Stomach smooth muscle (tissue), 2 donors: ENCODE measurements at regions not wholly inside any gene's neighbourhood (a gene's known extent, or its start where the extent isn't known, plus 50 kb on each side); places are given as distances from the start of the nearest gene placed in this dataset.

Experiments used
- H3K27ac ChIP-seq: one replicate; pipeline ENCODE4 v1.7.0; 2013; ENCODE audit warnings: mild to moderate bottlenecking, low read length, inconsistent platforms
- H3K27me3 ChIP-seq, 2 donors: one replicate each; pipeline ENCODE4 v1.7.0; 2013; ENCODE audit warnings: low read length in 2 of 2; ENCODE audit not compliant: insufficient read depth in 2 of 2, control insufficient read depth in 1 of 2
- H3K36me3 ChIP-seq, 2 donors: one replicate each; pipeline ENCODE4 v1.7.0; 2013; ENCODE audit warnings: low read length in 2 of 2; ENCODE audit not compliant: control insufficient read depth in 2 of 2, insufficient read depth in 2 of 2
- H3K4me1 ChIP-seq: one replicate; pipeline ENCODE4 v1.7.0; 2013; ENCODE audit warnings: low read length; ENCODE audit not compliant: control insufficient read depth, insufficient read depth
- H3K4me3 ChIP-seq, 2 donors: one replicate each; pipeline ENCODE4 v1.7.0; 2013; ENCODE audit warnings: low read length in 2 of 2
- H3K9ac ChIP-seq, 2 donors: one replicate each; pipeline ENCODE4 v1.7.0; 2013; ENCODE audit warnings: low read length in 2 of 2, mild to moderate bottlenecking in 1 of 2
- H3K9me3 ChIP-seq, 2 donors: one replicate each; pipeline ENCODE4 v1.7.0; 2013; ENCODE audit warnings: low read length in 2 of 2; ENCODE audit not compliant: control insufficient read depth in 2 of 2
- donor health status: healthy.
- donor health status: Pancreatic carcinoma.

DNA sequence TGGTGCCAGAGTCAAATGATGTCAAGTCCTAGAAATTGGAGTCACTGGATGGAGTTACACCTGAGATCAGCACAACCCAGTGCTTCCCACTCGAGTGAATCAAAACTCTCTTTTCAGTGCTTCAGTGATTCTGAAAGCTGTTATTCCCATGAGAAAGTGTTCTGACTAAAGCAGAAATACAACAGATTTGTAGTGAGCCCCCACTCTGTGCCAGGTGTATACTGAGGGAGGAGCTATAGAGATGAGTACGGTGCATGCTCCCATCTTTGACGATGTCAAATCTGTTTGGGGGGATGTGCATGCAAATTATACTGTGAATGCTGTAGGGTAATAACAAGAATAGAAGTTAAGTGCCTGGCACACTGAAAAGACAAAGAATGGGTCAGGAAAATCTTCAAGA is 330.2 kb downstream of the HS3ST1 start:
- Histone ChIP-seq H3K4me1 (no peaks in the 10 kb centered on the region), H3K9ac (no peak overlapping the region), H3K27ac (no peak overlapping the region), H3K4me3 (no peak overlapping the region), H3K27me3 (no peaks in the 10 kb centered on the region), H3K9me3 (no peaks in the 10 kb centered on the region), H3K36me3 (no peaks in the 10 kb centered on the region)

DNA sequence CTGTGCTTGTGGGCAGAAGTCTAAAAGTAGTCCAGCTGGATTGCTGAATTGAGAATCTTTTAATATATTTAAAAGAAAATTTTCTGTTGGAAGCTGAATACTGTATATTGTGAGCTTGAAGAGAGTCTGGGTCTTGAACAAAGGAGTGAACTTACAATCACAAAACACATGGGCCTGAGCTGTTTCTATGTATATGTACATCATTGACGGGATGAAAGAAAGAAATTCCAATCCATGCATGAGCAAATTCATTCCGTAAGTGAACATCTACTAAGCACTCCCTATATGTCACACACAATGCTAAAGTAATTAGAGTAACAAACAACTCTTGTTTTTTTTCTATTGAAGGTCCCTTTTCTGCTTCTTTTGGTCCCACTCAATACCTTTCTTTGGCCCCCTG is 331.0 kb downstream of the HS3ST1 start:
- no peaks in the 10 kb centered on the region for H3K27me3 ChIP-seq
- H3K4me1 ChIP-seq = no peaks in the 10 kb centered on the region
- H3K36me3 ChIP-seq = no peaks in the 10 kb centered on the region
- H3K27ac ChIP-seq = no peak overlapping the region
- H3K4me3 ChIP-seq = no peak overlapping the region
- H3K9ac ChIP-seq = no peak overlapping the region
- H3K9me3 ChIP-seq = no peaks in the 10 kb centered on the region

DNA sequence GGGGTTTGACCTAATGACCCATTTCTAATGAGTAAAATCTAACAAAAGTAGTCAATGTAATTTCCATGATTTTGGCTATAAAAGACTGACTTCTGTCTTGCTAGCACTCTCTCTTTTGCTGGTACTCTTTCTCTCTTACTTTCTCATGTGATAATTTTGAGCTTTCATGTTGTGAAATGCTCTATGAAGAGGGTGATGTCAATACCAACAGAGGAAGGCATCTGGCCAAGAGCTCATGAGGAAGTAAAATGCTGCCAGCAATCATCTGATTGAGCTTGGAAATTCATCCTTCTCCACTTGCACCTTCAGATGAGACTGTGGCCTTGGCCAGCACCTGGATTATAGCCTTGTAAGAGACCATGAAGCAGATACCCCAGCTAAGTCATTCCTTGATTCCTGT is 347.7 kb downstream of the HS3ST1 start:
- Histone ChIP-seq H3K36me3 (no peaks in the 10 kb centered on the region), H3K9me3 (peaks cover 0 to 2% of the 10 kb centered on the region in 2 donors), H3K9ac (no peak overlapping the region), H3K4me3 (no peak overlapping the region), H3K27me3 (no peaks in the 10 kb centered on the region), H3K27ac (no peak overlapping the region), H3K4me1 (no peaks in the 10 kb centered on the region)

DNA sequence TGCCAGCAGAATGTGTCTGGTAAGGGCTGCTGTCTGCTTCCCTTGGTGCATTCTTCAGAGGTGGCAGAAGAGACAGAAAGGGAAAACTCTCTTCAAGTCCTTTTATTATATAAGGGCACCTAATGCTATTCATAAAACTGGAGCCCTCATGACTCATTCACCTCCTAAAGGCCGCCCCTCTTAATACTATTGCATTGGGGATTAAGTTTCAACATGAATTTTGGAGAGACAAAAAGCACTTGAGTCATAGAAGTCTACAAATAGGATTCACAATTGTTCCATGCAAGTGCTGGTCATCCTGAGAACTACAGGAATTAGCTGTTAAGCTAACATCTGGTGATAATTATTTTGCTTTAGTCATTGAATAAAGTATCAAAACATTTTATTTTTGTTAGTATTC is 349.5 kb downstream of the HS3ST1 start:
- H3K9me3 ChIP-seq = peaks cover 0 to 2% of the 10 kb centered on the region in 2 donors
- no peaks in the 10 kb centered on the region for H3K36me3 ChIP-seq
- no peak overlapping the region for H3K9ac ChIP-seq
- no peaks in the 10 kb centered on the region for H3K27me3 ChIP-seq
- no peaks in the 10 kb centered on the region for H3K4me1 ChIP-seq
- H3K4me3 ChIP-seq = no peak overlapping the region
- H3K27ac ChIP-seq = no peak overlapping the region

DNA sequence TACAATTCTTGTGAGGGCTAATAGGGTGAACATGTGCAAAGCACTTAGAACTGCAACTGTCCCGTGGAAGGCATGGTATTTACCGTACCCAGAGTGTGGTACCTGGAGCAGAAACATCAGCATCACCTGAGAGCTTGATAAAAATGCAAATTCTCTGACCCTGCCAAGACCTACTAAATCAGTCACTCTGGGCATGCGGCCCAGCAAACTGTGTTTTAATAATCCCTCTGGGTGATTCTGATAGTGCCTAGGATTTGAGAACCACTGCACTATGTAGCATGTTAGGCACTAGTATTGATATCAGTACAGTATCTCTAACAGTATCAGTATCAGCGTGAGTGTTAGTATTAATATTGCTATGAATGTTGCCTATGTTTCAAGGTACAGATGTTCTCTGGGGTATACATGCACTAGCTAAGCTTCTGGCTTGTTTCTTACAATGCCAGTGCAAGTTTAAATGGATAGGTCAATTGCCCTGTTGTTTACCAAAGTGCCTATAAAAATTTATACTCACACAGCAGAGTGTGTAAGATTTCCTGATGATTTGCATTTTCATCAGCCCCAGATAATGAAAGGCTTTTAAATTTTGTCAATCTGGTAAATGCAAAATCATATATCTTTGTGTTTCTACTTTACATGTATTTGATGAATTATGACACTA is 354.0 kb downstream of the HS3ST1 start:
- Histone ChIP-seq H3K9ac (no peak overlapping the region), H3K4me1 (no peaks in the 10 kb centered on the region), H3K4me3 (no peak overlapping the region), H3K27me3 (no peaks in the 10 kb centered on the region), H3K36me3 (no peaks in the 10 kb centered on the region), H3K27ac (no peak overlapping the region), H3K9me3 (no peaks in the 10 kb centered on the region)

DNA sequence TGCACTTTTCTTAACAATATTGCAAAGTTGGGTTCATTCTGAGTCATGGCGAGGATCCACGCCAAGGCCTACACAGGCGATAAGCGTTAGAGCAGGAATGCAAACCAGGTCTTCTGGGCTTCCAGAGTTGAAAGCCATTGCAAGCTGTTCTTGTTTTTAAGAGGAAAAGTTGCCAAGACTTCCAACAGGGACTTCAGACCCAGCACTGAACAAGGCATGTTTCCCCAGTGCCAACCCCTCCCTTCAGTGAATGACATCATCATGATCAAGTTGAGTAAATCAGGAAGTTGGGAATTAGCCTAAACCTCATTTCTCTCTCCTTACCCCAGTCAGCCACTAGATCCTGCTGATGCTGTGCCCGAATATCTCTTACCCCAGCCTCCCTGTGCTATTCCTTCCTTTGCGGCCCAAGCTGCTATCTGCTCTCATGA is 355.1 kb downstream of the HS3ST1 start:
- Histone ChIP-seq H3K4me1 (no peaks in the 10 kb centered on the region), H3K4me3 (no peak overlapping the region), H3K9me3 (no peaks in the 10 kb centered on the region), H3K36me3 (no peaks in the 10 kb centered on the region), H3K27ac (no peak overlapping the region), H3K9ac (no peak overlapping the region), H3K27me3 (no peaks in the 10 kb centered on the region)

DNA sequence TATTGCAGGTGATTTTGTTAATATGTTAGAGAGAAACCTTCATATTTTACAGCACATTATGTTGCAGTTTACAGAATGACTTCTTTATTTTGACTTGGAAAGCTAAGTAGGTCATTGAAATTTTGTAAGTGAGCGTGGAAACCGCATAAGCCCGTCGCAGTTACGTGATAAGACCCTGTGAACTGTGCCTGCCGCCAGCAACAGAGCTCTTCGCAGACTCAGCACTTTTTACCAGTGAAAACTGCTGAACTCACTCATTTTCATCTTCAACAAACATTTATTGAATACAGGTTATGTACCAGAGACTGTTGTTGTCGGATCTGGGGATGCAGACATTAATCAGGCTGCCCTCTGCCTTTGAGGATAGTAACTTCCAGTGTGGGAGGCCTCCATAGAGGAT is 355.7 kb downstream of the HS3ST1 start:
- no peak overlapping the region for H3K27ac ChIP-seq

DNA sequence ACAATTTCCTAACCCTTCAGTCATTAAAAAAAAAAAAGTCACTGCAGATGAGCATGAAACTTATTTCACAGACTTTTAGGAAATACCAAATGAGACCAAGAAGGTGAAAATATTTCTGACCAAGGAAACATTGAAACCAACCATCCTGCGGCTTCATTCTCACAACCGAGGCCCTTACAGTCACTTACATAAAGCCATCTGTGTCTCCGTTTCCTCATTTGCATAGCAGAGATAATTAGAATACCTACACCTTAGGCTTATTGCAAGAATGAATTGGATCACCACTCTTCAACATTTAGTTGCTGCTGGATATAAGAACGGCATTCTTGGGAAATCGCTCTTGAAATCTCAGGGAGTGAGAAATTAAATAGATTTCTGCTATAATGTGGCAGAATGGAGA is 356.2 kb downstream of the HS3ST1 start:
- no peaks in the 10 kb centered on the region for H3K9me3 ChIP-seq
- no peak overlapping the region for H3K27ac ChIP-seq
- H3K4me3 ChIP-seq = no peak overlapping the region
- H3K9ac ChIP-seq = no peak overlapping the region
- H3K27me3 ChIP-seq = no peaks in the 10 kb centered on the region
- no peaks in the 10 kb centered on the region for H3K36me3 ChIP-seq
- H3K4me1 ChIP-seq = no peaks in the 10 kb centered on the region

More for the DNA sequence above, 355.7 kb downstream of the HS3ST1 start:
- H3K27me3 ChIP-seq = no peaks in the 10 kb centered on the region
- no peaks in the 10 kb centered on the region for H3K9me3 ChIP-seq
- no peak overlapping the region for H3K4me3 ChIP-seq
- H3K9ac ChIP-seq = no peak overlapping the region
- no peaks in the 10 kb centered on the region for H3K36me3 ChIP-seq
- no peaks in the 10 kb centered on the region for H3K4me1 ChIP-seq

DNA sequence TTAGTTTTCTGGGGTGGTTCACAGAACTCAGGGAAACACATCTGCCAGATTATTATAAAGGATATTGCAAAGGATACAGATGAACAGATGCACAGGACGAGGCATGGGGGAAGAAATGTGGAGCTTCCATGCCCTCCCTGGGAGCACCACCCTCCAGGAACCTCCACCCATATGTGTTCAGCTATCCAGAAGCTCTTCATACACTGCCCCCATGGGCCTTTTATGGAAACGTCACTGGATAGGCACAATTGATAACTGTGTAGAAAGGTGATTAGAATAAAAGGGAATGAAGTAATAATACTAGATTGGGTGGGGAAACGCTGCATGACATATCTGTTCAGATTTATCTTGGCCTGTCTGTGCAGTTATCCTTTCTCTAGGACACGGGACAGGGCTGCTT is 357.9 kb downstream of the HS3ST1 start:
- Histone ChIP-seq H3K27ac (no peak overlapping the region), H3K9ac (no peak overlapping the region), H3K36me3 (no peaks in the 10 kb centered on the region), H3K4me3 (no peak overlapping the region), H3K4me1 (no peaks in the 10 kb centered on the region), H3K9me3 (no peaks in the 10 kb centered on the region), H3K27me3 (no peaks in the 10 kb centered on the region)

DNA sequence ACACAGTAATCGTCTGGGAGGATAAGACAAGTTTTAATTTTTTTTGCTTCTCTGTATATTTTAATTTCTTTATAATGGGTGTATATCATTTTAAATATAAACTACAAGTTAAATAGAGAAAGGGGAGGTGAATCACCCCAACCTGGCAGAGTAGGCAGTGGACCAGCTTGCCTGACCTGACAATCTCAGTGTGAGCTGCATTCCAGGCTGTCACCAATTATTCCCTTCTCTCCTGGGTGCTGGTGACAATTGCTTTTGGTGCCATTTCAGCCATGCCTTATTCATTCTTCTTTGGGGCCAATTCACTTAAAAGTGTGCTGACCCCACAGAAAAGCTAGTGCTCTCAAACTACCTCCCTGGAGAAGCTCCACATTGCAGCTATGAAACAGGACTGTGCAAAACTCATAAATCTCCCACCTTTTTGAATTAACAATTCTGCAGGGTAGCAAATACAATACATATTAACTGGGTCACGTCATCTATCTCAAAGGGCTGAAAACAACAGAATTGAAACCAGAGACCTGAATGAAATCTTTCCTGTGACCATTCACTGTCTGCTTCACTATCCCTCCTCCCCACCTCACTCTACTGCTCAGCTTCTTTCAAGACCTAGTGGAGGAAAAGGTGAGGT is 359.0 kb downstream of the HS3ST1 start:
- no peaks in the 10 kb centered on the region for H3K36me3 ChIP-seq
- no peaks in the 10 kb centered on the region for H3K27me3 ChIP-seq
- no peaks in the 10 kb centered on the region for H3K4me1 ChIP-seq
- no peak overlapping the region for H3K27ac ChIP-seq
- H3K9me3 ChIP-seq = no peaks in the 10 kb centered on the region
- no peak overlapping the region for H3K9ac ChIP-seq
- H3K4me3 ChIP-seq = no peak overlapping the region

DNA sequence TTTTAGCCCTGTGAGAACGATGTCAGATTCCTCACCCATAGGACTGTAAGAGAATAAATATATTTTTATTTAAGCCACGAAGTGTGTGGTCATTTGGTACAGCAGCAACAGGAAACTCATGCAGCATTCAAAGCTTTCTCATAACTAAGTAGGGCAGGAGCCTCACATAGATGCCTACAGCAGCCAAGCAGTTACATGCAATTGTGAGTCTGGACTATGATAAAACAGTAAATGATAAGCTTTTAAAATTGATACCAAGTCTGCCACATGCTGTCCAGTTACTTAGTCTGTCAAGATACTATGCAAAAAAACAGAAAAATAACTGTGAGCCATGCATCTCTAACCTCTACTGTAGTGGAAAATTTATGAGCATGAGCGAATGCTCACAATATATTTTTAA is 359.6 kb downstream of the HS3ST1 start:
- Histone ChIP-seq H3K27me3 (no peaks in the 10 kb centered on the region), H3K27ac (no peak overlapping the region), H3K4me1 (no peaks in the 10 kb centered on the region), H3K9me3 (no peaks in the 10 kb centered on the region), H3K36me3 (no peaks in the 10 kb centered on the region), H3K4me3 (no peak overlapping the region), H3K9ac (no peak overlapping the region)
